BJ (cell line): ENCODE measurements at regions not wholly inside any gene's neighbourhood (a gene's known extent, or its start where the extent isn't known, plus 50 kb on each side); places are given as distances from the start of the nearest gene placed in this dataset.

Source experiments
- CTCF ChIA-PET: fragments of 350-600 bp; formaldehyde crosslinking; extraction: SDS; loops from one replicate; lab custom pipeline; 2021; ENCODE audit warnings: antibody characterized with exemption, inconsistent platforms; lab: Yijun Ruan, JAX
- POLR2A ChIA-PET: fragments of 300-600 bp; sonication (Branson Sonifier 250); formaldehyde crosslinking; extraction: SDS; loops from one replicate; lab custom pipeline; 2021; ENCODE audit warnings: antibody characterized with exemption; lab: Charles Lee
- DNase-seq: peaks from one replicate; pipeline ENCODE4 v3.0.0-alpha.2; 2011; ENCODE audit warnings: low read depth
- H3K27me3 ChIP-seq: 2 replicates; pipeline ENCODE4 v1.6.0; 2011; ENCODE audit warnings: low read length; ENCODE audit not compliant: control insufficient read depth, insufficient read depth
- H3K36me3 ChIP-seq: 2 replicates; pipeline ENCODE4 v1.5.1; 2011; ENCODE audit warnings: low read length; ENCODE audit not compliant: control insufficient read depth, insufficient read depth
- H3K4me3 ChIP-seq: 2 replicates; pipeline ENCODE4 v1.5.1; 2011; ENCODE audit warnings: low read depth, mild to moderate bottlenecking, control low read depth, low read length
- TF ChIP-seq, protein P1 (sequence below): IDR thresholded peaks from 2 replicates; pipeline ENCODE4 v1.5.1; 2011; ENCODE audit warnings: low read depth, mild to moderate bottlenecking, control low read depth, inconsistent platforms, low read length, moderate library complexity; ENCODE audit not compliant: insufficient read depth

DNA sequence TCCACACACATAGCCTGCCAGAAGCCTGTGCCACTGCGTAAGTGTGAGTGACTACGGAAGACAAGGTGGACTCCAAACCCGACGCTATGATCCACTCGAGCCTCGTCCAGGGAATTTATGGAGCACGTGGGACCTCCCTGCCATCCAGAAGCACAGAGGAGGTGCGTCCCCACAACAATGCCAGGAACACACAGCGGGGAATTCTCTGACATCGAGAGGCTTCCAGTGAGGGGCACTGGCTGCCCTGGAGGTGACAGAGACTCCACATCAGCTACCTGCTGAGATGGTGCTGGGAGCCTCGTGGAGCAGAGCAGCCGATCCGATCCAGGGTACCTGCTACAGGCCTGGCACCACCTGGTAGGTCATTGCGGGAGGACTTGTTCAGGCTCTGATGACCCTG, 72.2 kb upstream of the INSIG1 start:
- ChIA-PET CTCF (no interaction called here), POLR2A (no interaction called here)

DNA sequence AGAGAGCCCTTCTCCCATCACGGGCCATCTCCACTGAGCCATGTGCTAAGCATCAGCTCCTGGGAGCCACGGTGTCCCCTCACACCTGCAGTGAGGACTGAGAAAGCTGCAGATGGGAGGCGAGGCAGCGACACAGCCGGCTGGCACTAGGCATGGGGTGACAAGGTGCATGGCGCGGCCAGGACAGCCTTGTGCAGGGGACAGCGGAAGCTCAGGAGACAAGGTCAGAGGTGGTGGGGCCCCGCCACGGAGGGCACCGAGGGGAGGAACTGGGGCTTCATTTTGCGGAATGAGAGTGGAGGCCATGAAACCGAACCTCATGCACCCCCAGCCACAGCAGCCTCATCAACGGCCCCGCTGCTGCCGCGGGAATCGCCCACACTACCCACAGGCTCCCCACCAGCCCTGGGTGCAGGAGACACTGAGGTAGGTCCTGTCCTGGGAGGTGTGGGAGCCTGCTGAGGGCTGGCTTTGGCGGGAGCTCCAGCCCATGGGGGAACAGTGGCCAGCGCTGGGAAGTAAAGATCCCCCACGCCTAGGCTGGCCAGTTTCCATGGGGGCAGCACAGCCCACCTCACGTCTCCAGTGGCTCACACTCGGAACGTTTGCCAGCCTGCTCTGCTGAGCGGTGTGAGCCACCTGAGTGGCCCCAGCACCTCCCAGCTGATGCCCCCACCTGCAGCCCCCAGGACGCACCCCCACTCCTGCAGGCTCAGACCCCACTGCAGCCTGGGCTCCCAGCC, 71.2 kb upstream of the INSIG1 start:
- DNase-seq = no peak
- ChIA-PET POLR2A (no interaction called here), CTCF (interaction anchor here (0.6 to 2.5 kb wide), 3 partner anchors 8 to 117 kb away, joined by 3 to 11 read pairs (median 3); no protein-coding TSS in a partner anchor)
- Histone ChIP-seq H3K4me3 (no peak overlapping the region), H3K27me3 (no peaks in the 10 kb centered on the region), H3K36me3 (no peaks in the 10 kb centered on the region)
- TF ChIP-seq, protein P1, sequence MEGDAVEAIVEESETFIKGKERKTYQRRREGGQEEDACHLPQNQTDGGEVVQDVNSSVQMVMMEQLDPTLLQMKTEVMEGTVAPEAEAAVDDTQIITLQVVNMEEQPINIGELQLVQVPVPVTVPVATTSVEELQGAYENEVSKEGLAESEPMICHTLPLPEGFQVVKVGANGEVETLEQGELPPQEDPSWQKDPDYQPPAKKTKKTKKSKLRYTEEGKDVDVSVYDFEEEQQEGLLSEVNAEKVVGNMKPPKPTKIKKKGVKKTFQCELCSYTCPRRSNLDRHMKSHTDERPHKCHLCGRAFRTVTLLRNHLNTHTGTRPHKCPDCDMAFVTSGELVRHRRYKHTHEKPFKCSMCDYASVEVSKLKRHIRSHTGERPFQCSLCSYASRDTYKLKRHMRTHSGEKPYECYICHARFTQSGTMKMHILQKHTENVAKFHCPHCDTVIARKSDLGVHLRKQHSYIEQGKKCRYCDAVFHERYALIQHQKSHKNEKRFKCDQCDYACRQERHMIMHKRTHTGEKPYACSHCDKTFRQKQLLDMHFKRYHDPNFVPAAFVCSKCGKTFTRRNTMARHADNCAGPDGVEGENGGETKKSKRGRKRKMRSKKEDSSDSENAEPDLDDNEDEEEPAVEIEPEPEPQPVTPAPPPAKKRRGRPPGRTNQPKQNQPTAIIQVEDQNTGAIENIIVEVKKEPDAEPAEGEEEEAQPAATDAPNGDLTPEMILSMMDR = no peak

More for the DNA sequence above, 72.2 kb upstream of the INSIG1 start:
- no peaks in the 10 kb centered on the region for H3K36me3 ChIP-seq
- no peak overlapping the region for H3K4me3 ChIP-seq
- no peaks in the 10 kb centered on the region for H3K27me3 ChIP-seq
- DNase-seq = no peak
- TF ChIP-seq, protein P1 = no peak

DNA sequence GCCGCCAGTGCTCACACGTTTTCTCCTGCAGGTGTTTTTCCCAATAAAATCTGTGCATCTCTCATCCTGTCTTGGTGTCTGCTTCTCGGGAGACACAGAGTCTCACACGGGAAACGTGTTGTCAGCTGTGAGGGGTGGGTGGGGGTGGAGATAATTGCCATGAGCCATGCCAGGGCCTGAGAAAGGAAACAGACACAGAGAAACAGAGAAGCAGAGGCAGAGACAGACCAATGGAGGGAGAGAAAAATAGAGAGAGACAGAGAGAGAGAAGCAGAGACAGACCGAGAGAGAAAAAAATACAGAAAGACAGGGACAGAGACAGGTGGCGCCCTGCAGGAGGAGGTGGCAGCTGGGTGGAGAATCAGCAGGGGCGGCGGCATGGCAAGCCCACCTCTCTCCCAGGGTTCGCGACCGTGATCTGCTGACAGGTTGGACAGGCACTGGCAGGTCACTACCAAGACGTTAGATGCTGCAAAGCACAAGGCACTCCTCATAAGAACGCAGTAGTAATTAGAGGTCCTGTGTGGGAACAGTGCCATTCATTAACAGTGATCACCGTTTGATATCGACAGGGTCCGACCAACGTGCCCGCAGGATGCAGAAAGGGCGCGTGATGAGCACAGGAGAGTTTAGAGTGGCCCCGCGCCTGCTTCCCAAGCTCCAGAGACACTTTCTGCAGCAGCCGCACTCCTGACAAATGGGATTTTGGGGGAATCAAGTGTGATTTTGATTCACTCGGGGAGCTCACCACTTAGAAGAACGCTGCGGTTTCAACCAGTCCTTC, 70.5 kb upstream of the INSIG1 start:
- TF ChIP-seq, protein P1 = no peak
- POLR2A ChIA-PET = no interaction called here
- no peak for DNase-seq
- Histone ChIP-seq H3K27me3 (no peaks in the 10 kb centered on the region), H3K36me3 (no peaks in the 10 kb centered on the region), H3K4me3 (no peak overlapping the region)
- CTCF ChIA-PET = interaction anchor here (0.6 to 2.5 kb wide), 5 partner anchors 9 to 116 kb away, joined by 3 to 11 read pairs (median 3); no protein-coding TSS in a partner anchor

DNA sequence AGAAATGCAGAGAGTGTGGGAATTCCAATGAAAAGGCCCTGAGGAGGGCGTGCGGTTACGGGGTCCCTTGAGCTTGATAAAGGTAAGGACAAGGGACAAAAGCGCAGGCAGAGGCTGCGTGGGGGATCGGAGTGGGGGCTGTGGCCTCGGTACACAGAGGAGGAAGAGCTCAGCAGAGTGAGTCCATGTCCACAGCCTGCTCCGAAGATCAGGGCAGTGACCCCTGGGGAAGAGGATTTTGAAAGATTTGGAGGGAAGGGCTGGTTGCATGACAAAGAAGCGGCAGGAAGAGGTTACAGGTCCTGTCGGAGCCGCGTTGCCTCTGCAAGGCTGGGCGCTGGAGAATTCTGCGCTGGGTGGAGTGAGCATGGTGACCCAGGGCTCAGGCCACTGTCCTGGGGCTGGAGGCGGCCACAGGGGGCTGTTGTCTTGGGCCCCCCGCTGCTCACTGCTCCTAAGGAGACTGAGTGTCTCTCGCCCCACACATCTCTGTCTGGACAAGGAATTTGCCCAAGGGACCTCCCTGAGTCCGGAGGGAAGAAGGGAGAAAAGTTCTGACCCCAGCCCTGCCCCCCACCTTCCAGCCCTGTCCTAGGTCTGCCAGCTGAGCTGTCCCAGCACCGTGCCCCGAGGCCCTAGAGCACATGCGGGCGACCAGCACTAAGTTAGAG, 69.8 kb upstream of the INSIG1 start:
- TF ChIP-seq, protein P1 = no peak
- DNase-seq = no peak
- ChIA-PET CTCF (interaction anchor here (1.4 to 2.5 kb wide), 3 partner anchors 10 to 37 kb away, joined by 3 to 11 read pairs (median 3); no protein-coding TSS in a partner anchor), POLR2A (no interaction called here)
- H3K36me3 ChIP-seq = no peaks in the 10 kb centered on the region
- no peak overlapping the region for H3K4me3 ChIP-seq
- H3K27me3 ChIP-seq = no peaks in the 10 kb centered on the region
